Fibroblast of pulmonary artery (primary cell): ENCODE measurements at regions not wholly inside any gene's neighbourhood (a gene's known extent, or its start where the extent isn't known, plus 50 kb on each side); places are given as distances from the start of the nearest gene placed in this dataset.

Experiments
- DNase-seq: peaks from one replicate; pipeline ENCODE4 v3.0.0-alpha.2; 2010; ENCODE audit warnings: low read depth
- H3K4me3 ChIP-seq: replicated peaks from 2 replicates; pipeline ENCODE4 v1.5.1; 2011; ENCODE audit warnings: low read depth, mild to moderate bottlenecking, control low read depth, low read length, moderate library complexity
- CTCF ChIP-seq: IDR thresholded peaks from 2 replicates; pipeline ENCODE4 v1.5.1; 2011; ENCODE audit warnings: mild to moderate bottlenecking, control low read depth, low read length, inconsistent platforms; ENCODE audit errors: missing control alignments

GRCh38 chr1:198031086-198031485 is 113.9 kb downstream of the LHX9 start:
- TF ChIP-seq CTCF = no peak
- DNase-seq = no peak
- no peak overlapping the region for H3K4me3 ChIP-seq

DNA sequence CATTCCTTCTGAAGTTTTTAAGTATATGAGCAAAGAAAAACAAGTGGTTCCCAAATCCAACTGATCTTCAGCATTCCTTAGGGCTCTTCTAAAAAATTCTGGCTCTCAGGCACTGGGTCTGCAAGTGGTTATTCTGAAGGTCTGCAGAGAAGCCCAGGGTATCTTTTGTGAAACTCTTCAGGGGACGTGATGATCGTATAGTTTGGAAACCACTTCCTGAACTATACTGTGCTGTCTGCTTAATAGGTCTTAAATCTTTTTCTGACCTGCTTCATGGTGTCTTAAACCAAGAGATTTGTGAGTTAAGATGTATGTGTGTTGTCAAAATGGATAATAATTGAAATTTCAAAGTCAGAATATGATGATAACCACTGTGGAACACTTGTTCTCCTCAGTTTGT is 115.5 kb downstream of the LHX9 start:
- no peak for TF ChIP-seq CTCF
- DNase-seq = no peak
- H3K4me3 ChIP-seq = no peak overlapping the region

DNA sequence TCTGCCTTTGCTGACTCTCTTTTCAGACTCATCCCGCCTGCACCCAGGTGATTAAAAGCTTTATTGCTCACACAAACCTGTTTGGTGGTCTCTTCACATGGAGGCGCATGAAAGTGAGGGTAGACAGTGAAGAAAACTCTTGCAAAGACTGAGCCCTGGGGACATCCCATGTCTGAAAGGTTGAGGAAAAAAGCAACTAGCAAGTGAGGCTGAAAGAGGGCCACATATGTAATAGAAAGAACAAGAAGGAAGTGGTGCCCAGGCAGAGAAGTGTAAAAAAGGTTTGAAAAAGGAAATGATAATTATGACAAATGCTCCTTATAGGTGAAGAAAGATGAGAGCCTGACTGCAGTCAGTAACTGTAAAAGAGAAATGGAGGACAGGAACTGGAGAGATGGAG is 115.9 kb upstream of the NEK7 start:
- H3K4me3 ChIP-seq = no peak overlapping the region
- DNase-seq = no peak
- TF ChIP-seq CTCF = no peak

- DNase-seq = peak; percentile 13
- no peak for TF ChIP-seq CTCF
- H3K4me3 ChIP-seq = no peak overlapping the region
These were observed 114.6 kb upstream of the NEK7 start for GRCh38 chr1:198042168-198042567.

DNA sequence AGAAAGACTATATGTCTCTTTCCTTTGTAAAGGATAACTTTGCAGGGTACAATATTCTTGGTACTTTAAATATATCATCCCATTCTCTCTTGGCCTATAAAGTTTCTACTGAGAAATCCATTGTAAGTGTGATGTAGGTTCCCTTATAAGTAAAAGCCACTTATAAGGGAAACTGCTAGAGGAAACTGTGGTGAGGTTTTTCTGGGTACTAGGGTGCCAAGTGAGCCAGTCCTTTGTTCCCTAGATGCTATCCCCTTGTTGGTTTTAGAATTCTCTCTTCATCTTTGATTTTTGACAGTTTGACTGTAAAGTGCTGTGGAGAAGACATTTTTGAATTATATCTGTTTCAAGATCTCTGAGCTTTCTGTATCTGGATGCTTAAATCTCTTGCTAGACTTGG is 108.9 kb upstream of the NEK7 start:
- no peak overlapping the region for H3K4me3 ChIP-seq
- no peak for TF ChIP-seq CTCF
- no peak for DNase-seq

DNA sequence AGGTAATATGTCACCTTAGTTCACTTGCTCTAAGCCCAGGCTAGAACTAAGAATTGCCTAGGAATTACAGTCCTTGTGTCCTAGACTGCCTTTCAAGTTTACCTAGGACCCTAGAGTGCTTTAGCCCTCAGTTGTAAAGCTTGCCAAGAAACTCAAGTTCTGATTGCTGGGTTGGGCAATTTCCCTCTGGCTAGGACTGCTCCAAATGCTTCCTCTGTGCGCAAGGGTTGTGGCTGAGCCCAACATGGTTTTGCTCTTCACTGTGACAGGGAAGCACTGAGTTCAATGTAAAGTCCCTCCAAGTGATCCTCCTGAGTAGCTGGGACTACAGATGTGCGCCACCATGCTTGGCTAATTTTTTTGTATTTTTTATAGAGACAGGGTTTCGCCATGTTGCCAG is 102.3 kb upstream of the NEK7 start:
- TF ChIP-seq CTCF = no peak
- DNase-seq = no peak
- no peak overlapping the region for H3K4me3 ChIP-seq

GRCh38 chr1:198056255-198056654 is 100.5 kb upstream of the NEK7 start:
- DNase-seq = peak; percentile 3
- peak; percentile 10 for TF ChIP-seq CTCF
- no peak overlapping the region for H3K4me3 ChIP-seq
